Thoracic aorta (tissue), 2 donors: ENCODE measurements at regions not wholly inside any gene's neighbourhood (a gene's known extent, or its start where the extent isn't known, plus 50 kb on each side); places are given as distances from the start of the nearest gene placed in this dataset.

Experiments
- ATAC-seq: fragments of 150-250 bp; one replicate; pipeline ENCODE4 v1.8.0; 2017; ENCODE audit warnings: low read depth; ENCODE audit not compliant: insufficient number of reproducible peaks, low FRiP score
- DNase-seq: peaks from one replicate; pipeline ENCODE4 v3.0.0-alpha.2; 2020; ENCODE audit warnings: low spot score
- H3K27ac ChIP-seq, 2 donors: fragments of 200-600 bp; sonication (generic); 1 replicate in 1 of 2; 2 replicates in 1 of 2; pipeline ENCODE4 v1.5.1; 2016; ENCODE audit warnings: mild to moderate bottlenecking in 2 of 2, moderate library complexity in 2 of 2
- H3K27me3 ChIP-seq: fragments of 200-600 bp; sonication (generic); replicated peaks from 2 replicates; pipeline ENCODE4 v1.6.0; 2016; ENCODE audit warnings: mild to moderate bottlenecking; ENCODE audit not compliant: insufficient read depth
- H3K36me3 ChIP-seq: fragments of 200-600 bp; sonication (generic); one replicate; pipeline ENCODE4 v1.5.1; 2016
- H3K4me1 ChIP-seq, 2 donors: fragments of 200-600 bp; sonication (generic); 1 replicate in 1 of 2; 2 replicates in 1 of 2; pipeline versions ENCODE4 v1.5.1 to v1.6.0; 2016; ENCODE audit warnings: low read depth in 2 of 2, mild to moderate bottlenecking in 1 of 2; ENCODE audit not compliant: control insufficient read depth in 1 of 2
- H3K4me3 ChIP-seq: fragments of 200-600 bp; sonication (generic); 2 replicates; pipeline ENCODE4 v1.5.1; 2016; ENCODE audit warnings: mild to moderate bottlenecking
- H3K9me3 ChIP-seq: fragments of 200-600 bp; sonication (generic); 2 replicates; pipeline ENCODE4 v1.5.1; 2016
- CTCF ChIP-seq: fragments of 200-600 bp; sonication (generic); IDR thresholded peaks from one replicate; pipeline ENCODE4 v1.5.1; 2019; ENCODE audit warnings: antibody characterized with exemption

- Histone ChIP-seq H3K4me3 (no peak overlapping the region), H3K27me3 (no peaks in the 10 kb centered on the region), H3K36me3 (no peaks in the 10 kb centered on the region), H3K9me3 (no peaks in the 10 kb centered on the region), H3K4me1 (no peaks in the 10 kb centered on the region), H3K27ac (no peak overlapping the region)
- DNase-seq (no peak), ATAC-seq (no peak)
- no peak for TF ChIP-seq CTCF
These were observed 622.8 kb upstream of the NRSN1 start for GRCh38 chr6:23503173-23503572.

- no peak for DNase-seq
- ATAC-seq: no peak
- Histone ChIP-seq H3K27me3 (no peaks in the 10 kb centered on the region), H3K4me1 (no peaks in the 10 kb centered on the region), H3K4me3 (no peak overlapping the region), H3K27ac (no peak overlapping the region), H3K36me3 (no peaks in the 10 kb centered on the region), H3K9me3 (no peaks in the 10 kb centered on the region)
- TF ChIP-seq CTCF: no peak
These were observed 621.0 kb upstream of the NRSN1 start for GRCh38 chr6:23505026-23505425.

- H3K4me1 ChIP-seq: no peaks in the 10 kb centered on the region
- no peaks in the 10 kb centered on the region for H3K36me3 ChIP-seq
- no peak for TF ChIP-seq CTCF
- DNase-seq (no peak), ATAC-seq (no peak)
- no peaks in the 10 kb centered on the region for H3K27me3 ChIP-seq
- H3K4me3 ChIP-seq: no peak overlapping the region
- H3K9me3 ChIP-seq: no peaks in the 10 kb centered on the region
- no peak overlapping the region for H3K27ac ChIP-seq
These were observed 615.1 kb upstream of the NRSN1 start for GRCh38 chr6:23510778-23511510.

- no peaks in the 10 kb centered on the region for H3K36me3 ChIP-seq
- TF ChIP-seq CTCF: no peak
- ATAC-seq (no peak), DNase-seq (no peak)
- H3K4me1 ChIP-seq: no peaks in the 10 kb centered on the region
- no peak overlapping the region for H3K27ac ChIP-seq
- H3K4me3 ChIP-seq: no peak overlapping the region
- H3K9me3 ChIP-seq: no peaks in the 10 kb centered on the region
- no peaks in the 10 kb centered on the region for H3K27me3 ChIP-seq
These were observed 614.2 kb upstream of the NRSN1 start for GRCh38 chr6:23511817-23512216.

- no peaks in the 10 kb centered on the region for H3K27me3 ChIP-seq
- H3K27ac ChIP-seq: no peak overlapping the region
- no peak overlapping the region for H3K4me3 ChIP-seq
- DNase-seq (no peak), ATAC-seq (no peak)
- H3K36me3 ChIP-seq: no peaks in the 10 kb centered on the region
- no peaks in the 10 kb centered on the region for H3K4me1 ChIP-seq
- H3K9me3 ChIP-seq: no peaks in the 10 kb centered on the region
- no peak for TF ChIP-seq CTCF
These were observed 607.7 kb upstream of the NRSN1 start for GRCh38 chr6:23518294-23518693.
